GM23338 (cell line): ENCODE measurements at regions not wholly inside any gene's neighbourhood (a gene's known extent, or its start where the extent isn't known, plus 50 kb on each side); places are given as distances from the start of the nearest gene placed in this dataset.

Experiments
- ATAC-seq: fragments of 200-7000 bp; cut with Tn5 transposase; 3 replicates; pipeline ENCODE4 v1.9.1; 2020
- DNase-seq: peaks from one replicate; pipeline ENCODE4 v3.0.0-alpha.2; 2015; ENCODE audit warnings: low spot score
- H2AFZ ChIP-seq: fragments of 200-600 bp; sonication (generic); 2 replicates; pipeline ENCODE4 v1.8.0; 2016; ENCODE audit warnings: antibody characterized with exemption, mild to moderate bottlenecking, moderate library complexity
- H3F3A ChIP-seq: fragments of 200-600 bp; sonication (generic); replicated peaks from 2 replicates; pipeline ENCODE4 v1.8.0; 2017; ENCODE audit warnings: antibody characterized with exemption, mixed run types, low read depth
- H3K27ac ChIP-seq: fragments of 200-600 bp; sonication (generic); 2 replicates; pipeline ENCODE4 v1.6.1; 2016; ENCODE audit warnings: low read depth
- H3K27me3 ChIP-seq: fragments of 200-600 bp; sonication (generic); 2 replicates; pipeline ENCODE4 v1.8.0; 2016; ENCODE audit warnings: mild to moderate bottlenecking, mixed run types, moderate library complexity; ENCODE audit not compliant: insufficient read depth
- H3K36me3 ChIP-seq: fragments of 200-600 bp; sonication (generic); 2 replicates; pipeline ENCODE4 v1.8.0; 2016; ENCODE audit warnings: mild to moderate bottlenecking; ENCODE audit not compliant: insufficient read depth
- H3K4me1 ChIP-seq: fragments of 200-600 bp; sonication (generic); 2 replicates; pipeline ENCODE4 v1.8.0; 2016; ENCODE audit warnings: mild to moderate bottlenecking, moderate library complexity; ENCODE audit not compliant: insufficient read depth
- H3K4me2 ChIP-seq: fragments of 200-600 bp; sonication (generic); 2 replicates; pipeline ENCODE4 v1.7.1; 2017; ENCODE audit warnings: mixed run types
- H3K4me3 ChIP-seq: fragments of 200-600 bp; sonication (generic); 2 replicates; pipeline ENCODE4 v1.6.1; 2016; ENCODE audit warnings: mixed run types
- H3K79me2 ChIP-seq: fragments of 200-600 bp; sonication (generic); replicated peaks from 2 replicates; pipeline ENCODE4 v1.8.0; 2017; ENCODE audit warnings: mild to moderate bottlenecking; ENCODE audit not compliant: insufficient read depth
- H3K9me2 ChIP-seq: fragments of 200-600 bp; sonication (generic); 2 replicates; pipeline ENCODE4 v1.8.0; 2017; ENCODE audit not compliant: insufficient read depth
- H4K20me1 ChIP-seq: fragments of 200-600 bp; sonication (generic); replicated peaks from 2 replicates; pipeline ENCODE4 v1.8.0; 2017; ENCODE audit warnings: mild to moderate bottlenecking; ENCODE audit not compliant: insufficient read depth
- H3K27ac Mint-ChIP-seq: 2 replicates; pipeline ENCODE4 v1.8.0; 2020; ENCODE audit warnings: inconsistent platforms, mild to moderate bottlenecking, moderate library complexity, mixed read lengths
- H3K27me3 Mint-ChIP-seq: 3 replicates; pipeline ENCODE4 v1.8.0; 2022; ENCODE audit warnings: low read depth, mild to moderate bottlenecking, moderate library complexity, mixed read lengths, inconsistent platforms; ENCODE audit not compliant: insufficient read depth, poor library complexity
- H3K36me3 Mint-ChIP-seq: 3 replicates; pipeline ENCODE4 v1.8.0; 2021; ENCODE audit warnings: low read depth, mild to moderate bottlenecking, inconsistent platforms, moderate library complexity, mixed read lengths
- H3K4me1 Mint-ChIP-seq: 3 replicates; pipeline ENCODE4 v1.8.0; 2020; ENCODE audit warnings: mild to moderate bottlenecking, inconsistent platforms, mixed read lengths
- H3K4me3 Mint-ChIP-seq: 3 replicates; pipeline ENCODE4 v1.8.0; 2021; ENCODE audit warnings: moderate library complexity, mild to moderate bottlenecking, inconsistent platforms, mixed read lengths
- H3K9me3 Mint-ChIP-seq: 3 replicates; pipeline ENCODE4 v1.8.0; 2020; ENCODE audit warnings: moderate library complexity, mild to moderate bottlenecking, inconsistent platforms, mixed read lengths
- EZH2 ChIP-seq: fragments of 200-600 bp; sonication (generic); IDR thresholded peaks from one replicate; pipeline ENCODE4 v1.8.0; 2017; ENCODE audit warnings: antibody characterized with exemption, mild to moderate bottlenecking, low read depth; ENCODE audit not compliant: unreplicated experiment
- NANOG ChIP-seq: IDR thresholded peaks from 2 replicates; pipeline ENCODE4 v1.6.1; 2016; ENCODE audit warnings: antibody characterized with exemption, borderline replicate concordance
- STAT1 ChIP-seq: IDR thresholded peaks from one replicate; pipeline ENCODE4 v1.6.1; 2016; ENCODE audit warnings: antibody characterized with exemption; ENCODE audit not compliant: unreplicated experiment
- ZNF331 ChIP-seq: fragments of 250-450 bp; sonication (Bioruptor Pico); IDR thresholded peaks from 2 replicates; pipeline ENCODE4 v1.5.0; 2020; ENCODE audit warnings: low read depth, mild to moderate bottlenecking, moderate library complexity
- TF ChIP-seq, protein P1 (sequence below): fragments of 250-450 bp; sonication (Bioruptor Pico); IDR thresholded peaks from 2 replicates; pipeline ENCODE4 v1.5.0; 2020; ENCODE audit warnings: mild to moderate bottlenecking, moderate library complexity

DNA sequence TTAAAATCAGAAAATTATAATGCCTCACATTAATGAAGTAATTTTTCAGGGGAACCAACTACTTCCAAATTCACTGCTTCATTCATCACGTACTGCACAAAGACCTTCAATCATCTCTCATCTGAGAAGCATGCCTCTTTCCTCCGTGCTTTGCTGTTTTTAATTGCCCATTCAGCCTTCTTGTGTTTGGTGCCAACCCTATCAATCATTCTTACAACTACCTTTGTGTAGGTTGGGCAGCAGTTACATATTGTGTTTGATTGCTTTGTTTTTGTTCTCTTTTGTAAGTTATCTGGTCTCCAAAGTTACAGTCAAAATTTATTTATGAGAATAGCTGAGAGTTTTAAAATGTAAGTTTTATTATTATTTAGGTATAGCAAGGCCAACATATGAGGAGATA lies 549.0 kb upstream of the SLC8A1 start:
- H3K9me2 ChIP-seq = no peaks in the 10 kb centered on the region
- Mint-ChIP-seq H3K27ac (no peak overlapping the region), H3K9me3 (no peaks in the 10 kb centered on the region), H3K27me3 (no peaks in the 10 kb centered on the region), H3K4me1 (peaks cover 8% of the 10 kb centered on the region; the same call in 1 of the 3 replicates), H3K36me3 (no peaks in the 10 kb centered on the region), H3K4me3 (no peak overlapping the region)
- no peaks in the 10 kb centered on the region for H3K79me2 ChIP-seq
- H3F3A ChIP-seq = no peaks in the 10 kb centered on the region
- no peak overlapping the region for H3K4me3 ChIP-seq
- no peak overlapping the region for H3K4me2 ChIP-seq
- ATAC-seq (no peak), DNase-seq (no peak)
- TF ChIP-seq ZNF331 (CRISPR knock-in tag) = no peak
- TF ChIP-seq EZH2 = no peak
- H4K20me1 ChIP-seq = no peaks in the 10 kb centered on the region
- no peaks in the 10 kb centered on the region for H3K27me3 ChIP-seq
- H3K36me3 ChIP-seq = no peaks in the 10 kb centered on the region
- H2AFZ ChIP-seq = no peak overlapping the region
- H3K4me1 ChIP-seq = peaks cover 3% of the 10 kb centered on the region; the same call in 1 of the 2 replicates
- H3K27ac ChIP-seq = no peak overlapping the region

DNA sequence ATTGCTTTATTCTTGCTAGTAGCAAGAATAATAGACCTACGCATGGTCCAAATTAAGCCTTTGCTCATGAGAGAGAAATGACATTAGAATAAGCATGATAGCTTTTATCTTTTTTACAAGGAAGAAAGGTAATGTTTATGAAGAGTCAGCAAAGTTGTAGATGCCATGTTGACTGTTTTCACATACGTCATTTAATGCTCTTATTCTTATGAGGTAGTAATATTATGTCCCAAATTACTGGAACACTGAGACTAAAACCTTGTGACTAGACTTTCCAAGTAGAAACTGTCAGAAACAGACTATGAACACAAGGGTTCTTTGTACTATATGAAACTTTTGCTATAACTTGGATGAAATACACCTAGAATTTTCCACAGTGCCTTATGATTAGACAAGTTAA lies 552.8 kb upstream of the SLC8A1 start:
- H2AFZ ChIP-seq = no peak overlapping the region
- no peak for TF ChIP-seq STAT1
- TF ChIP-seq, protein P1, sequence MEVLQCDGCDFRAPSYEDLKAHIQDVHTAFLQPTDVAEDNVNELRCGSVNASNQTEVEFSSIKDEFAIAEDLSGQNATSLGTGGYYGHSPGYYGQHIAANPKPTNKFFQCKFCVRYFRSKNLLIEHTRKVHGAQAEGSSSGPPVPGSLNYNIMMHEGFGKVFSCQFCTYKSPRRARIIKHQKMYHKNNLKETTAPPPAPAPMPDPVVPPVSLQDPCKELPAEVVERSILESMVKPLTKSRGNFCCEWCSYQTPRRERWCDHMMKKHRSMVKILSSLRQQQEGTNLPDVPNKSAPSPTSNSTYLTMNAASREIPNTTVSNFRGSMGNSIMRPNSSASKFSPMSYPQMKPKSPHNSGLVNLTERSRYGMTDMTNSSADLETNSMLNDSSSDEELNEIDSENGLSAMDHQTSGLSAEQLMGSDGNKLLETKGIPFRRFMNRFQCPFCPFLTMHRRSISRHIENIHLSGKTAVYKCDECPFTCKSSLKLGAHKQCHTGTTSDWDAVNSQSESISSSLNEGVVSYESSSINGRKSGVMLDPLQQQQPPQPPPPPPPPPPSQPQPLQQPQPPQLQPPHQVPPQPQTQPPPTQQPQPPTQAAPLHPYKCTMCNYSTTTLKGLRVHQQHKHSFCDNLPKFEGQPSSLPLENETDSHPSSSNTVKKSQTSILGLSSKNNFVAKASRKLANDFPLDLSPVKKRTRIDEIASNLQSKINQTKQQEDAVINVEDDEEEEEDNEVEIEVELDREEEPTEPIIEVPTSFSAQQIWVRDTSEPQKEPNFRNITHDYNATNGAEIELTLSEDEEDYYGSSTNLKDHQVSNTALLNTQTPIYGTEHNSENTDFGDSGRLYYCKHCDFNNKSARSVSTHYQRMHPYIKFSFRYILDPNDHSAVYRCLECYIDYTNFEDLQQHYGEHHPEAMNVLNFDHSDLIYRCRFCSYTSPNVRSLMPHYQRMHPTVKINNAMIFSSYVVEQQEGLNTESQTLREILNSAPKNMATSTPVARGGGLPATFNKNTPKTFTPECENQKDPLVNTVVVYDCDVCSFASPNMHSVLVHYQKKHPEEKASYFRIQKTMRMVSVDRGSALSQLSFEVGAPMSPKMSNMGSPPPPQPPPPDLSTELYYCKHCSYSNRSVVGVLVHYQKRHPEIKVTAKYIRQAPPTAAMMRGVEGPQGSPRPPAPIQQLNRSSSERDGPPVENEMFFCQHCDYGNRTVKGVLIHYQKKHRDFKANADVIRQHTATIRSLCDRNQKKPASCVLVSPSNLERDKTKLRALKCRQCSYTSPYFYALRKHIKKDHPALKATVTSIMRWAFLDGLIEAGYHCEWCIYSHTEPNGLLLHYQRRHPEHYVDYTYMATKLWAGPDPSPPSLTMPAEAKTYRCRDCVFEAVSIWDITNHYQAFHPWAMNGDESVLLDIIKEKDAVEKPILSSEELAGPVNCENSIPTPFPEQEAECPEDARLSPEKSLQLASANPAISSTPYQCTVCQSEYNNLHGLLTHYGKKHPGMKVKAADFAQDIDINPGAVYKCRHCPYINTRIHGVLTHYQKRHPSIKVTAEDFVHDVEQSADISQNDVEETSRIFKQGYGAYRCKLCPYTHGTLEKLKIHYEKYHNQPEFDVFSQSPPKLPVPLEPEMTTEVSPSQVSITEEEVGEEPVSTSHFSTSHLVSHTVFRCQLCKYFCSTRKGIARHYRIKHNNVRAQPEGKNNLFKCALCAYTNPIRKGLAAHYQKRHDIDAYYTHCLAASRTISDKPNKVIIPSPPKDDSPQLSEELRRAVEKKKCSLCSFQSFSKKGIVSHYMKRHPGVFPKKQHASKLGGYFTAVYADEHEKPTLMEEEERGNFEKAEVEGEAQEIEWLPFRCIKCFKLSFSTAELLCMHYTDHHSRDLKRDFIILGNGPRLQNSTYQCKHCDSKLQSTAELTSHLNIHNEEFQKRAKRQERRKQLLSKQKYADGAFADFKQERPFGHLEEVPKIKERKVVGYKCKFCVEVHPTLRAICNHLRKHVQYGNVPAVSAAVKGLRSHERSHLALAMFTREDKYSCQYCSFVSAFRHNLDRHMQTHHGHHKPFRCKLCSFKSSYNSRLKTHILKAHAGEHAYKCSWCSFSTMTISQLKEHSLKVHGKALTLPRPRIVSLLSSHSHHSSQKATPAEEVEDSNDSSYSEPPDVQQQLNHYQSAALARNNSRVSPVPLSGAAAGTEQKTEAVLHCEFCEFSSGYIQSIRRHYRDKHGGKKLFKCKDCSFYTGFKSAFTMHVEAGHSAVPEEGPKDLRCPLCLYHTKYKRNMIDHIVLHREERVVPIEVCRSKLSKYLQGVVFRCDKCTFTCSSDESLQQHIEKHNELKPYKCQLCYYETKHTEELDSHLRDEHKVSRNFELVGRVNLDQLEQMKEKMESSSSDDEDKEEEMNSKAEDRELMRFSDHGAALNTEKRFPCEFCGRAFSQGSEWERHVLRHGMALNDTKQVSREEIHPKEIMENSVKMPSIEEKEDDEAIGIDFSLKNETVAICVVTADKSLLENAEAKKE (CRISPR knock-in tag) = no peak
- no peak for TF ChIP-seq ZNF331 (CRISPR knock-in tag)
- no peak for TF ChIP-seq NANOG
- TF ChIP-seq EZH2 = no peak
- H3K9me2 ChIP-seq = no peaks in the 10 kb centered on the region
- no peaks in the 10 kb centered on the region for H3K4me1 ChIP-seq
- Mint-ChIP-seq H3K4me3 (no peak overlapping the region), H3K36me3 (no peaks in the 10 kb centered on the region), H3K9me3 (no peaks in the 10 kb centered on the region), H3K4me1 (no peaks in the 10 kb centered on the region), H3K27ac (no peak overlapping the region), H3K27me3 (no peaks in the 10 kb centered on the region)
- H3K79me2 ChIP-seq = no peaks in the 10 kb centered on the region
- DNase-seq (no peak), ATAC-seq (no peak)
- H3F3A ChIP-seq = no peaks in the 10 kb centered on the region
- no peaks in the 10 kb centered on the region for H3K36me3 ChIP-seq
- no peak overlapping the region for H3K27ac ChIP-seq
- H4K20me1 ChIP-seq = no peaks in the 10 kb centered on the region
- H3K4me3 ChIP-seq = no peak overlapping the region
- no peak overlapping the region for H3K4me2 ChIP-seq
- no peaks in the 10 kb centered on the region for H3K27me3 ChIP-seq
